Endothelial cell of umbilical vein (primary cell): ENCODE measurements at regions not wholly inside any gene's neighbourhood (a gene's known extent, or its start where the extent isn't known, plus 50 kb on each side); places are given as distances from the start of the nearest gene placed in this dataset.

Experiments used
- EZH2 ChIP-seq: IDR thresholded peaks from 2 replicates; pipeline ENCODE4 v1.6.1; 2012; ENCODE audit warnings: borderline replicate concordance, low read depth, mild to moderate bottlenecking, moderate library complexity, low read length, inconsistent platforms; ENCODE audit not compliant: severe bottlenecking
- POLR2A ChIP-seq: IDR thresholded peaks from 2 replicates; pipeline ENCODE4 v1.6.1; 2012; ENCODE audit warnings: low read depth, mild to moderate bottlenecking, control low read depth, low read length
- POLR2AphosphoS5 ChIP-seq: IDR thresholded peaks from 2 replicates; pipeline ENCODE4 v1.6.1; 2012; ENCODE audit warnings: low read depth, mild to moderate bottlenecking, control low read depth, low read length, moderate library complexity; ENCODE audit not compliant: insufficient read depth
- TF ChIP-seq, protein P1 (sequence below), 2 donors: IDR thresholded peaks; 1 replicate in 1 of 2; 2 replicates in 1 of 2; pipeline ENCODE4 v1.5.1; 2011; ENCODE audit warnings: low read length in 2 of 2, mild to moderate bottlenecking in 2 of 2, moderate library complexity in 2 of 2, control low read depth in 1 of 2, inconsistent platforms in 1 of 2, low read depth in 1 of 2; ENCODE audit not compliant: insufficient read depth in 1 of 2; ENCODE audit errors: extremely low read depth in 1 of 2
- TF ChIP-seq, protein P2 (sequence below): IDR thresholded peaks from 2 replicates; pipeline ENCODE4 v1.6.1; 2011; ENCODE audit not compliant: insufficient read depth, insufficient read length

GRCh38 chr1:199015799-199016198 lies 377.0 kb downstream of the PTPRC start:
- TF ChIP-seq, protein P1, sequence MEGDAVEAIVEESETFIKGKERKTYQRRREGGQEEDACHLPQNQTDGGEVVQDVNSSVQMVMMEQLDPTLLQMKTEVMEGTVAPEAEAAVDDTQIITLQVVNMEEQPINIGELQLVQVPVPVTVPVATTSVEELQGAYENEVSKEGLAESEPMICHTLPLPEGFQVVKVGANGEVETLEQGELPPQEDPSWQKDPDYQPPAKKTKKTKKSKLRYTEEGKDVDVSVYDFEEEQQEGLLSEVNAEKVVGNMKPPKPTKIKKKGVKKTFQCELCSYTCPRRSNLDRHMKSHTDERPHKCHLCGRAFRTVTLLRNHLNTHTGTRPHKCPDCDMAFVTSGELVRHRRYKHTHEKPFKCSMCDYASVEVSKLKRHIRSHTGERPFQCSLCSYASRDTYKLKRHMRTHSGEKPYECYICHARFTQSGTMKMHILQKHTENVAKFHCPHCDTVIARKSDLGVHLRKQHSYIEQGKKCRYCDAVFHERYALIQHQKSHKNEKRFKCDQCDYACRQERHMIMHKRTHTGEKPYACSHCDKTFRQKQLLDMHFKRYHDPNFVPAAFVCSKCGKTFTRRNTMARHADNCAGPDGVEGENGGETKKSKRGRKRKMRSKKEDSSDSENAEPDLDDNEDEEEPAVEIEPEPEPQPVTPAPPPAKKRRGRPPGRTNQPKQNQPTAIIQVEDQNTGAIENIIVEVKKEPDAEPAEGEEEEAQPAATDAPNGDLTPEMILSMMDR (IDR thresholded peaks at IDR 0.05; ENCODE audit: extremely low read depth in 1 of 2, insufficient read depth in 1 of 2, low read depth in 1 of 2, low read length in 2 of 2), result no peak
- no peak for TF ChIP-seq POLR2A
- TF ChIP-seq POLR2AphosphoS5, result no peak
- TF ChIP-seq EZH2, result no peak
- TF ChIP-seq, protein P2, sequence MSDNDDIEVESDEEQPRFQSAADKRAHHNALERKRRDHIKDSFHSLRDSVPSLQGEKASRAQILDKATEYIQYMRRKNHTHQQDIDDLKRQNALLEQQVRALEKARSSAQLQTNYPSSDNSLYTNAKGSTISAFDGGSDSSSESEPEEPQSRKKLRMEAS, result no peak
